Activated CD8-positive, alpha-beta memory T cell treated with anti-CD3 and anti-CD28 coated beads for 24 hours (primary cell): ENCODE measurements at regions not wholly inside any gene's neighbourhood (a gene's known extent, or its start where the extent isn't known, plus 50 kb on each side); places are given as distances from the start of the nearest gene placed in this dataset.

Source experiments
- DNase-seq: peaks from one replicate; pipeline ENCODE4 v3.0.0-alpha.2; 2020

DNA sequence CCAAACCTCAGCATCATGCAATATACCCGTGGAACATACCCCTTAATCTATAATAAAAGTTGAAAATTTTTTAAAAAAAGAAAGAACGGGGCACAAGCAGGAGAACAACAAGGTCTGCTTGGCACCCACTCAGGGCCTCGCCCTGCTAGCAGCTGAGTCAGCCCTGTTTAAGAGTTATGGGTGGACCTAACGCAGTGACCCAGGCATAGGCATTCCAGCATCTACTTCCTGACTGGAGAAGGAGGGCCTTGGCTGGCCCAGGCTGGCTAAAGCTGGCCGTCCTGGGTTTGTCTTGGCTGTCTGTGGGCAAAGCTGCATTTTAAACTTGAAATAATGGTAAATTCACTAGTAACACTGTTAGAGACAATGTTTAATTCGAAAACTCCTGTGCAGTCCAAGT, 236.7 kb upstream of the PGRMC2 start:
- no peak for DNase-seq

DNA sequence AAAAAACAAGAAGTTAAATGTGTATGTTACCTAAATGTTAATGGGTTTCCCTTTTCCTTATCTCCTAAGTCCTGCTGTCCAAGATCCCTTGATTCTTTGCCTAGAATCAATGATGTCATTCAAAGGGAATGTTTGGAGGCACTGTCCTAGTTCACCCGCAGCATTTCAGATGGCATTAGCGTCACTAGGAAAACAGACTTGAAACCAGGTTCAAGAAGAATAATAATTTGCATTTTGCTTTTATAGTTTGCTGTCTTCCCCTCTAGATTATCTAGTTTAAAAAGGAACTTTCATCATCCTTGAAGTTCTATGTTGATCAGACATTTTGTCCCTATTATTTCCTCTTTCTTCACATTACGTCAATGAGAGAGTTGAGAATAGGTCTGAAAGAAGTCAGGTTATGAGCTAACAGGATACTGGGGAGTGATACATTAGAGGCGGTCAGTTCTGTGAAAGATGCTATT, 234.1 kb upstream of the PGRMC2 start:
- no peak for DNase-seq

DNA sequence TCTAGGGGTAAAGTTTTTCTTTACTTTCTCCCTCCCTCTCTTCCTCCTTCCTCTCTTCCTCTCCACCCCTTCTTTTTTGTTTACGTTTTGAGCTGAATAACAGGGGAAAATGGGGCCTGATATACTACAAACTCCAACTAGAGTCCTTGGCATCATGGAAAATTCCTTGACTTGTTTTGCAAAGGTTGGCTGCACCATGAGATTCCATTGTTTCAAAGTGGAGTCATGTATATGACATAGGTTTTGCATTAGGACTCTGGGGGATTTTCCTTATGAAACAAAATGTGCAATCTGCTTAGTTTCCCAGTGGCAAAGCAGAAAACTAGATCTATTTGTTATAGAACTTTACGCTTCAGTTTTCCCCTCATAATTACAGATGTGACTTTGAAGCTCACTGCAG, 233.5 kb upstream of the PGRMC2 start:
- DNase-seq, result no peak

DNA sequence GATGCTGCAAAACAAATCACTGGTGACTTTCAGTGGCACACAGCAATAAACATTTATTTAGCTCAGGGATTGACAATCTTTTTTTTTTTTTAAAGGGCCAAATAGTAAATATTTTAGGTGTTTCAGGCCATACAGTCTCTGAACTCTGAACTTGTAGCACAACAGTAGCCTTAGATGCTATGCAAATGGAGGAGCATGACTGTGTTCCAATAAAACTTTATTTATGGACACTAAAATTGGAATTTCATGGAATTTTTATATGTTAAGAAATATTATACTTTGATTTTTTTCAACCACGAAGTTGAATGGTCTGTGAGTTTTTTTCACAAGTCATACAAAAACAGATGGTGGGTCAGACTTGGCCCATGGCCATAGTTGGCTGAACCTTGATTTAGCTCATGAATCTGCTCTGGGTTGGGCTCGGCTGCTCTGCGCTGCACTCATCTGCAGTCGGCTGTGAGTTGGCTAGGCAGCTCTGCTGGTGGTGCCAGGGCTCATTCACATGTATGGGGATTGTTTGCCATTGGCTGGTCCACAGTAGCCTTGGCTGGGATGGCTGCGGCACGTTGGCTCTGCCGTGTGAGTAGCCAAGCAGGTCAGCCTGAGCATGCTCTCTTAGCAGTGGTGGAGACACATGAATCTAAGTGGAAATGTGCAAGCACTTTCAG, 231.7 kb upstream of the PGRMC2 start:
- DNase-seq, result no peak

DNA sequence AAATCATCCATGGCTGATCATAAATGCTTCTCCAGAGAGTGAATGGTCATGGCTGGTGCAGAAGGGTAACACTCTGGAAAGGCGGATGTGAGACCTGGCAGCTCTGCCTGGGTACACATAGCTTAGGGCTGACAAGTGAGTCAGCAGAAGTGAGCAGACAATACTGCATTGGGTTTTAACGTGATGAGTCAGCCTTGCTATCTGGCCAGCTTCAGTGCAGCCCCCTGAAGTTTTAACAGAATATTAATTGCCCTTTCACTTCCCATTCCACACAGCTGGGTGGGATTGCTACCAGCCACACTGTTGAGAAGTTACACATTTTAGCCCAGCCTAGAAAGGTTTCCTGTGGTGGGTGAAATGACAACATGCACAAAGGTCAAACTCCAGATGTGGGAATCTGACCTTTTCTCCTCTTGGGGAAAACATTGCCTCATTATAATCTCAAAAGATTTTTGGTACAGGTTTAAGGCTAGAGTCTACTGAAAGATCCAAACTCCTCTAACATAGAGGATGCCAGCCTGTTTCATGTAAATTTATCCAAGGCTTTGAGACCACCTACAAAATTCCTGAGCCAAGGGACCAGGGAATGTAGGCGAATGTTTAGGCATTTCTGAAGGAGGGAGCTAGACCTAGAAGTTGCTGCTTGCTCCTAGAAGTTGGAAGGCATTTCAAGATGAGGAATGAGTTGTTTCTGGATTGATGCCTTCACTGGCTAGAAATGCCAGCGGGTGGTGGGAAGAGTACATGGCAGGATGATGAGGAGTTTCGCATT, 230.3 kb upstream of the PGRMC2 start:
- DNase-seq, result no peak

DNA sequence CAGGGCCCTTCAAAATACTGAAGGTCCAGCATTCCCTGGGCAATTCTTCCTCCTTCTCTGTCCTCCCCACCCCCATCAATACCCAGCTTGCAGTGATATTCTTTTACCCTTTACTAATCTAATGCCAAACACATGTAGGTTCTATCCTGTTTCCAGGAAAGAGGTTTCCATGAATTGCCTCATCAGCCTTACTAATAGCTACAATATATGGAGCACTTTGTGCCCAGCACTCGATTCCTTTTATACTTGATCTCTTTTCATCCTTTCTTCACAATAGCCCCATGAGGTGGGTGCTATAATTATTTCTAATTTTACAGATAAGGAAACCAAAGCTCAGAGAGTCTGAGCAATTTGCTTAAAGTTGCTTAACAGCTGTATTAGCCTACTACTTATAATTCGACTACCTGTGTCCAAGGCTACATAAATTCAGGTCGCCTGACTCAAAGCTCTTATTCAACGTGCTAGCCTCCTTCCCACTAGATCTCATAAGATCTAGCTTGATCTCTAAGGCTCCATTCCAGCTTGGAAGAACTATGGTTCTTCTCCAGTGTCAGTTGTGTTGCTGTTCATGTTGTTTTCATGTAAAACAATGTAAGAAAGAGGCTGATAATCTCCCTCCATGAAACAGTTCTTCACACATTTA, 229.6 kb upstream of the PGRMC2 start:
- DNase-seq, result no peak

DNA sequence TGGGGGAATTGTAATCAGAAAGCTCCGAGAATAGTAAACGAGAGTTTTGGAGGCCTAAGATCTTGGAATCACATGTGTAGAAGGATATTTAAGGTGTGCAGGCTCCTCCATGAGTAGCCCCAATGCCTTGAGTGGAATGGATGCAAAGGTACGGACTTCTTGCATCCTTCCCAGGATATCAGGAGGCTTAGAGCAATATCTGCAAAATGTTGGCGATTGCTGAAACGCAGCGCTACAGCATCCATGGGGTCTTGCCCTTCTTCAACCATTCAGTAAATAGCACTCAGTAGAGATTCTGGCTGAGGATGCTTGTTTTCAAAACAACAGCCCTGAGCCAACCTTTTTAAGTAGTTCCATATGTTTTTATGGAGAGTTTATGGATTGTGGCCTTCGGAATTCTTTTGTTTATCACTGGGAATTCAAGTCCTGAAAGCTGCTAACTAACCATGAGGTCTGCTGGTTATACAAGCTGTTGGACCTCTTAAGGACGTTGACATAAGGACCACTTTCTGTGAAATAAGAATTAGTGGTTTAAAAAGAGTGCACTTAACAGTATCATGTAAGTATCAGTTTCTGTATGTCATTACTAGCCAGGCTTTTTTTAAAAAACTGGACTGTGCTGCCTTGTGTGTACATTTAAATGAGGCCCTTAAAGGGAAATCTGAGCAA, 228.8 kb upstream of the PGRMC2 start:
- no peak for DNase-seq

DNA sequence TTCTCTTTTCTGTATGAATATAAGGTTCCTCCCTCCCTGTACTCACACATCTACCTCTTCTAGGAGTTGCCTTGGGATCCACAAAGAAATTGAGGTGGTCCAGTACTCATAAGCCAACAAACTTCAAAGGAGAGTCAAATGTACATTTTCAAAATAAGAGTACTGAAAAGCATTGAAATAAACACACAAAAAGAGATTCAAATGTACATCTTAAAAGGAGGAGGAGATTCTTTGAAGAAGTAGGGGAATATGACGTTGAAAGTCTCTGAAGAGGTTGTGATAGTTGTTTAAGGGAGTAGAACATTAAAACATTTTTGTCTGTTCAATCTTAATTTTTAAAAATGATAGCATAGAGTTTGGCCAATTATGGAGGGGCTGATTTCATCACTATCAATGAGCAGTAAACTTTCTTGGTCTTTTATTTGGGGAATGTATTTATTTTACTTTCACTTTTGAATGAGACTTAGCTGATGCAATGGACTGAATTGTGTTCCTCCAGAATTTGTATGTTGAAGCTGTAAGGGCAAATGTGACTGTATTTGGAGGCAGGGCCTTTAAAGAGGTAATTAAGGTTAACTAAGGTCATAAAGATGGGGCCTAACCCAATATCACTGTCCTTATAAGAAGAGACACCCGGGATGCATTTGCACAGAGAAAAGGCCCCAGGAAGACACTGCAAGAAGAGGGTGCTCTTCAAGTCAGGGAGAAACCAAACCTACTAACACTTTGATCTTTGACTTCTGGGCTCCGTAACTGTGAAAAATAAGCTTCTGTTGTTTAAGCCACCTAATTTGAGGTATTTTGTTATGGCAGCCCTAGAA, 226.3 kb upstream of the PGRMC2 start:
- DNase-seq, result no peak

DNA sequence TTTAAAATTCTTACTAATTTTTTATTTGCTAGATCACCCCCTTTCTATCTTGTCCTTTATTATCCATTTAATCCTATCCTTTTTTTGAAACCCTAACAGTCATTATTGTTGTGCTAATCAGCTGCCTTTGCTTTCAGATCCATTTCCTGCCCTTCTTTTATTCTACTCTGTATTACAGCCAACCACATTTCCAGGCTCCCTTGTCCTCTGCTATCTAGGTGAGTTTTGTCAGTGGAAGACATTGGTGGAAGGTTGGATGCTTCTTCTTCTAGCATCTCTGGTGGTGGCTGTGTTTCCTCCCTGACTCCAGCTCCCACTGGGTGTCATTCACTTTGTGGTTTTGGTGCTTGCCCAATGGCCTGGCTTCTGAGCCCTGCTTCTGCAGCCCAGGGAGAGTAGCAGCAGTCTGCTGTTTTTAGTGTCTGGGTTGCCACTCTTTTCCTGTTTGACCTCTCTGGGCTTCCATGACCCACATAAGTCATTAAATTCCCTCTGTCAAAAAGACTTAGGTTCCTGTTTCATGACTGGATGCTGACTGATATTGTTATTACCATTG, 225.2 kb upstream of the PGRMC2 start:
- DNase-seq, result no peak

DNA sequence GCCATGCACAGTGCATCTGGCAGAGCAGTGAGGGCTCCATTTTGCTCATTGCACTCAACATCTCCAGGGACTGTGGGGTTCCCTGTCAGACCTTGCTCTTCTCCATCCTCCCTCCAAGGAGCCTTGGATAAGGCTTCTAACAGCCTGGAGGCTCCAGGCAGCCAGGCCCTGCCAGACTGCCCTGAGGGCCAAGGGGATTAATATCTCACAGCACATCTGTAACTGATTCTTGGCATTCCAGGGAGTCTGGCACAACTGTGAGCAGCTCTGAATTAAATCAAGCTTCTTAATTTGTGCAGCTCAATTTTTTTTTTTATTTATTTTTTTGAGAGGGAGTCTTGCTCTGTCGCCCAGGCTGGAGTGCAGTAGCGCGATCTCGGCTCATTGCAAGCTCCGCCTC, 224.5 kb upstream of the PGRMC2 start:
- no peak for DNase-seq

DNA sequence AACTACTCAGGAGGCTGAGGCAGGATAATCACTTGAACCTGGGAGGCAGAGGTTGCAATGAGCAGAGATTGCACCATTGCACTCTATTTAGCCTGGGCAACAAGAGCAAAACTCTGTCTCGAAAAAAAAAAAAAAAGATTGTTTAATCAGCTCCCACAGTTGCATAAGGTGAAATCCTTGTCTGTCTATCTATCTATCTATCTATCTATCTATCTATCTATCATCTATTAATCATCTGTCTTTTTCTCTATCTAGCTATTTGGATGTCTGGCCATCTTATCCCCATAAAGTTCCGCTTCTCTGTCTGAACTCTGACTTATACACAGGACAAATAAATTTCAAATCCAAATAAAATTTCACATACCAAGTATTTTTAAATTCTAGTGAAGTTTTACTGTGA, 223.2 kb upstream of the PGRMC2 start:
- DNase-seq, result no peak

DNA sequence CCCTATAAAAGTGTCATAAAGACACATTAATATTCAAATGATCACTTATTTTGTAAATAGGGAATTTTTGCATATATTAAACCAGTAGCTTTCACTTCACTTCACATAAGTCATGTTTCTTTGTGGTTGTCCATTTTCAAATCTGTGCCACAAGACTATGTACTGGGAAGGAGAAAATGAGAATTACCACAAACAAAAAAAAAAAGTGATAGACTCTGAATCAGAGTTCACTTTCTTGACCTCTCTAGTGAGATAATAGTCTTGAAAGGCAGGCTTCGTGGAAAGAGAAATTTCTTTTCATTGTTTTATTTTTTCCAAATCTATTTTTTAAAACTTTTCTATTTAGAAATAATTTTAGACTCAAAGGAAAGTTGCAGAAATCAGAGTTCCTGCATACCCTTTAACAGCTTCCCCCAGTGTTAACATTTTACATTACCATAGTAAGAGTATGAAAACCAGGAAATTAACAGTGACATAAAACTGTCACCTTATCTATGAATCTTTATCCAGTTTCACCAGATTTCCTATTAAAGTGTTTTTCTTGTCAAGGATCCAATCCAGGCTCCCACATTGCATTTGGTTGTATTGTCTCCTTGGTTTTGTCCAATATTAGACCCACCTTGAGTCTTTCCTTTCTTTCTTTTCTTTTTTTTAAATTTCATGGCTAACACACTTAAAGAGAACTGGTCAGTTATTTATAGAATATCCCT, 215.4 kb upstream of the PGRMC2 start:
- no peak for DNase-seq

DNA sequence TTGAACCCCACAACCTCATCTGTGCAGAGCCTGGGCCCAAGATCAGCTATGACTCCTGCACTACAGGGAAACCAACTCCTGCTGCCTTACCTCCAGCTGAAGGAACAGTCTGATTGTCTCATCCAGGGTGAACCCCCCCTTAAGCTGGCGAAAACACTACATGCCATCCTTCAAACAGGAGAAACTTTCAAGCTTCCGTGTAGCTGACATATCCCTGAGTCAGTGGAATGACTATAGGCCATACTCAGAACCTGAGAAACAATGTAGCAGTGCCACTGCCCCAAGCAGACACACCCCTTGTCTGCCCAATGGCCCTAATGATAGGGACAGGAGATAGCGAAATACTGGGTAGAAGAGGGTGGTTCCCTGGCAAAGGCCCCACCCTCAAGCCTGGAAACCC, 213.6 kb upstream of the PGRMC2 start:
- DNase-seq, result no peak

DNA sequence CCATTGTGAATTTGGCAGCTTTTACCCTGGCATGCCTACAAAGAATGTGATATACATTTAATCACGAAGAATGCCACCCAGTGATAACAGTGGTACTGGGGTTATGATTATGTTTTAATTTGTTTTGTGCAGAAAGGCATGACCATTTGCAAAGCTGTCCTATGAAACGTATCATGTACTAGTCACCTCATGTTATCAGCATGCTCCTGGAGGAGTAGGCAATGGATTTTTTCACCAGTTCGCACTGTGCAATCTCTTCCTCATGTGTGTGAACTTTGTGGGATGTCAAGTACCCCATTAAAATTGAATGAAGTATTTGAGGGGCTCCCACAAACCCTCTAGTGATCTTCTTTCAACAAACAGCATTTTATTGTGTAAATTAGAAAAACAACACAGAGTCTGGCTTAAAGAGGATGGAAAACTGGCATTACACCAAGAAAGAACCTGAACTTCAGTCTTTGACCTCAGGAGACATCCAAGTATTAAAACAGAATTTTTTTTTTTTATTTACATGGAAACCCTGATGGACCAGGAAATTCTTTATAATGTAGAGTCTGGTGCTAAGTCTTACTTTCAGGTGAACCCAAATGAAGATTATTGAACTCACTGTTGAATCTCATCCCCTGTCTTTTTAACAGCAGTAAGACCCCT, 200.6 kb upstream of the PGRMC2 start:
- DNase-seq, result no peak

DNA sequence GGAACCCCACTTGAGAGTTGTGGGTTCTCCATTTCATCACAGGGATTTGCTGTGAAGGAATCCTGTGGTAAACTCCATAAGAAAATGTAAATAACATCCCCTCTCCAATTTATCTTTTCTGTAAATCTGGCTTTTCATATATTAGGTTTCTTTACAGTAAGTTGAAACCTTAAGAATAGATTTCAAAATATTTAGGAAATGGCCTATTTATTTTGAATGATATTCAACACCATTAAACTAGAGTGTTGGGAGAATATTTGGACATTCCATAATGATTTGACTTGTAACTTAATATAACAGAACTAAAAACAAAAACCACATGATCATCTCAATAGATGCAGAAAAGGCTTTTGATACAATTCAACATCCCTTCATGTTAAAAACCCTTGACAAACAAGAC, 197.3 kb upstream of the PGRMC2 start:
- no peak for DNase-seq

DNA sequence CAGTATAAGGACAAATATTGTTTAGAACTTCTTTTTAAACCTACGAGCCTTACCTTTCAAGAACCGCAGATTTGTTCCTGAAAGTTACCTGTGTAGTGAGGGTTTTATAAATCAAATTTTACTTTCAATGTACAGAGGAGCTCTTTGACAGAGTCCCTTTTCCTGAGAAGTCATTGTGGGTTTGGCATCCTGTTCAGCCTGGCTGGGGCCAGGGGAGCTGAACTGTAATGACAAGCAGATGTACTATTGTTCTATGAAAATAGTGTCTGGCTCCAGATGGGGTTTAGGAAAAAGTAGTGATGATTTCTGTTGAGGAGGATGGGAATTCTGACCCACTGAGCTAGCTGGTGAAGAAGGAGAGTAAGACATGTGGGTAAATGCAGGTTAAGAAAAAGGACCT, 196.2 kb upstream of the PGRMC2 start:
- DNase-seq, result no peak

DNA sequence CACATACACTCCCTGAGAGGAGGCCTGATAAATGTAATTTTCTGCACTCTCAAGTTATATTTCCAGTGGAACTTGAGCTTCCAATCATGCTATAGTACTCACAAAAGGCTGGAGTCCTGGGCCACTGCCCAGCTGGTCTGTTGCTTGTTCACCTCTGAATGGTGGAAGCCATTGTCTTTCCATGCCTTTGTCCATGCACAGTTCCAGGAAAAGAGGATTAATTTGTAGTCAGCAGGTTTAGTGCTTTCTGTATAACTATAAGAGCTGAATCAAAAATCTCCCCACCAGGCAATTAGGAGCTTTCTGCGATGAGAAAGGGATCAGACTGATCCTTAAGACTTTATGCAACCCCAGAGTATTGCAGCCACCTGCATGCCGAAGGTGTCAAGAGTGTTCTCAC, 195.4 kb upstream of the PGRMC2 start:
- no peak for DNase-seq

DNA sequence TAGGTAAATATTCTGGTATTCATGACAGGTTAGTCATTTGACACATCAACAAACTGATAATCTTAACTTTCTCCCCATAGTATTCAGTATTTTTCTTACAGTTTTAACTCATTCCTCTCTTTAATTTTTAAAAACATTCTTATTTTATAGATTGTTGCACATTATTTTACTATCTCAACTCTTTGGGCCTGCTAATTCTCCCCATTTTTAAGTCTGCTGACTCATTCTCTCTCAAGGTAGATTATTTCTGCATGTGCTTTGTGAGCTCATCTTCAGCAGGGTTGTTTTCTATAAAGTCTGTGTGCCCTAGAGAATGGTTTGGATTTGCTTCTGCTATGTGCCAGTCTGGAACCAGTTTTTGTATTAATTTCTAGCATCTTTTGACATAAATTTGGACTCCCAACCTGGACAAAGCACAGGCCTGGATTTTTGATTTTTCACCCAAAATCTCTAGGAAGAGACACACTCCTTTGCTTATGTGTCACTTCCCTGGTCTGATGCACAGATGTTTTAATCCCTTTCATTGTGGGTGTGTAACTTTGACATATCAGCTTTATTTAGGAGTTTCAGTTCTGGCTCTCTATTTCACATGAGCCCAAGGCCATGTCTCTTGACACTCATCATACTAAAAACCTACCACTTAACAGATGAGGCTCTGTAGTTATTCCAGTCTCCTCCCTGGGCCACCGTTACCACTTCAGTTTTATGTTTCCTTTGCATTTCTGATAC, 194.3 kb upstream of the PGRMC2 start:
- no peak for DNase-seq

DNA sequence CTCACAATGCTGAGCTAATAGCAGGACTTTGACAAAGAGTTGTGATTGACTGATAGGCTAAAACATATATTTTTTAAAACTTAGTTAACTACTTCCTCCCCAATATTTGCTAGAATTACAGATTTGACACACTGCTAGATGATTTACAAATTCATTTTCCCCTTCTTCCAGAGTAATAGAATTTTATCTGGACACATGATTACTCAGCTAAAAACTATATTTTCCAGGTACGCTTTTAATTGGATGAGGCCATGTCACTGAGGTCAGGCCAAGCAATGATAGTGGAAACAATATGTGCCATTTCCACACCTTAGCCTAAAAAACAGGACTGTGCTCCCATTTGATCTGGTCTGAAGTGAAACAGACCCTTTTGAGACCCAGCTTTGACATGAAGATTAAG, 193.3 kb upstream of the PGRMC2 start:
- no peak for DNase-seq

DNA sequence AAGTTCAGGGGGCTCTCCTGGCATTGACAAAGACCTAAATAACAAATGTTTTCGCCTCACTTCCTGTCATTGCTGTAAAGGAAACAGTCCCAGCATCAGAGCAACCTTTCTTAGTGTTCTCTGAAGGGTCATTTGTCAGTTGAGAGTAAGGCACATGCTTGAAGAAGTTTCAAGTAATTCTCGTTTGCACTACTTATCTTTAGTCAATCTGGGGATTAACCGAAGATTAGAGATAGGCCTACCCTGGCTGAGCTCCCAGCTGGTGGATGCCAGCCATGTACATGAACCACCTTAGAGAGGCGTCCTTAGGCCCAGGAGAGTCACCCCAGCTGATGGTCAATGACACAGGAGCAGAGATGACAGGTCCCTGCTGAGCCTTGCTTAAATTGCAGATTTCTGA, 189.9 kb upstream of the PGRMC2 start:
- no peak for DNase-seq

DNA sequence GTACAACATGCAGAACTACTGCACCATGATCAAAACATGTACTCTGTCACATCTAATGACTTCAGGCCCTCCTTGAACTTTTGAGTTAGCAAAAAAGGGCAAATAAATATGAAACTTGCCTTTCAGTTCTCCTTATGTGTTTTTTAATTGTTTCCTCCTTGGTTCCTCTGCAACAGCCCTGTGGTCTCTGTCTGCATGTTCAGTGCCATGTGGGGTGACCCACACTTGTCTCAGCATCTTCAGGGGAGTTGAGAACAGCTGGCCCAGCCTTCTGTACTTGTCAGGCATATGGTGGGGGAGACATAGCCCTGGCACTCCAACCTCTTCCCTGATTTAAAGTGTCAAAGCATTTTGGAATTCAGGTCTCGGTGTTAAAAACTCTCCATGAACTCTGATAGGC, 188.0 kb upstream of the PGRMC2 start:
- no peak for DNase-seq
